VCaP (cell line): ENCODE measurements at regions not wholly inside any gene's neighbourhood (a gene's known extent, or its start where the extent isn't known, plus 50 kb on each side); places are given as distances from the start of the nearest gene placed in this dataset.

Experiments
- H3K27ac ChIP-seq: fragments of 450-650 bp; 2 replicates; pipeline ENCODE4 v1.5.1; 2017
- CTCF ChIP-seq: fragments of 450-650 bp; conservative IDR thresholded peaks from 2 replicates; pipeline ENCODE4 v1.5.1; 2017; ENCODE audit warnings: mild to moderate bottlenecking, moderate library complexity

- no peak overlapping the region for H3K27ac ChIP-seq
- no peak for TF ChIP-seq CTCF
Observed at GRCh38 chr1:22222723-22223122, 79.8 kb upstream of the WNT4 start.

GRCh38 chr1:22223176-22223575 is 80.3 kb upstream of the WNT4 start:
- TF ChIP-seq CTCF, result no peak

DNA sequence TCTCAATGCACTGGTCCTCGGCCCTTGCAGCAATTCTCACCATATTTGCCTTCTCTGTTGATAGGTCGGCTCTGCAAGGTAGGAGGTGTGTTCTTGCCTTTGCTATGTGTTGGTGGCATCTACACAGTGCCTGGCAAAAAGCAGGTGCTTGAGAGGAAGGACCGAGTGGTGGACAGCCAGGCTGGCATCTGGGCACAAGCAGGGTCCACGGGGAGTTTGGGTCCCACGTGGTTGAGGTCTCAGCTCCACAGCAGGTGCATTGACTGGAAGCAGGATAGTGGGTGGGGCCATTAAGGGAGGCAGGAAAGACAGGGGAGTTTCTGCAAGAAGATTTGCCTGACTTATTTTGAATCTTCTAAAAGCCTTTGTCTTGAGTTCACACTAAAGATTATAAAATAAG is 81.2 kb upstream of the WNT4 start:
- no peak for TF ChIP-seq CTCF
- H3K27ac ChIP-seq, result no peak overlapping the region

More at GRCh38 chr1:22223176-22223575, 80.3 kb upstream of the WNT4 start:
- no peak overlapping the region for H3K27ac ChIP-seq

- H3K27ac ChIP-seq, result no peak overlapping the region
- TF ChIP-seq CTCF, result no peak
Observed at GRCh38 chr1:22224631-22225030, 81.7 kb upstream of the WNT4 start.

- TF ChIP-seq CTCF, result no peak
- H3K27ac ChIP-seq, result no peak overlapping the region
Observed at GRCh38 chr1:22225858-22226589, 83.1 kb upstream of the WNT4 start.

DNA sequence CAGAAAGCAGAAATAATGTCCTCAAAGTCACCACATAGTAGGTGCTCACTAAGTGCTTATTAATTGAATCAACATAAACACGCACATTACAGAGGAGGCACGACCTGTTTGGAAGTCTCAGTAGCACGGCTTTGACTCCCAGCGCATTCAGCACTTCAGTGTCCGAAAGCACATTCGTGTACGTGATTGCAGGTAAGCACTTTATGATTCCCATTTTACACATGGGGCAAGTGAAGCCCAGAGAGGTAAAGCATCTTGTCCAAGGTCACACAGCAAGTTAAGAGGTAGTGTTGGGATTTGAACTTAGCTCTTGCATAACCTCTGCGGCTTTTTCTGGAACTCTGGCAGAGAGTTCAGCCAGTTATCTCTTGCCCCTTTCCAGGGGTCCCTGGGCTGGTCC is 85.2 kb upstream of the WNT4 start:
- no peak overlapping the region for H3K27ac ChIP-seq
- TF ChIP-seq CTCF, result no peak

DNA sequence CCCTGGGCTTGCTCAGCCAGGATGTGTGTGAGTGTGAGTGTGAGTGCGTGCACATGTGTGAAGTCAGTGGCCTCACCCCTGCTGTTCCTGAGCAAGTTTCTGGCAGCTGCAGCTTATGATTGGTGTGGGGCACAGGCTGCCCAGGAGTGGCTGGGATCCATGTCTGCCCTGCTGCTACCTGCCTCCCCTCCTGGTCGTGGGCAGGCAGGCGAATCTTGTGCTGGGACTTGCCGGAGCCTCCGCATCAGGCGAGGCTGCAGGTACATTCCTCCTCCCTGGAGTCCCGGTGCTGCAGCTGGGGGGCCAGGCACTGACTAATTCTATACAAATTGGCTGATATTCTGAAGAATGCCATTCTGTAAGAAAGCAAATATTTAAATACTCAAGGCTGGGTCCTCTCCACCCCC is 85.6 kb upstream of the WNT4 start:
- no peak for TF ChIP-seq CTCF
- no peak overlapping the region for H3K27ac ChIP-seq
